ENCODE measurements at regions not wholly inside any gene's neighbourhood (a gene's known extent, or its start where the extent isn't known, plus 50 kb on each side); places are given as distances from the start of the nearest gene placed in this dataset.

DNA sequence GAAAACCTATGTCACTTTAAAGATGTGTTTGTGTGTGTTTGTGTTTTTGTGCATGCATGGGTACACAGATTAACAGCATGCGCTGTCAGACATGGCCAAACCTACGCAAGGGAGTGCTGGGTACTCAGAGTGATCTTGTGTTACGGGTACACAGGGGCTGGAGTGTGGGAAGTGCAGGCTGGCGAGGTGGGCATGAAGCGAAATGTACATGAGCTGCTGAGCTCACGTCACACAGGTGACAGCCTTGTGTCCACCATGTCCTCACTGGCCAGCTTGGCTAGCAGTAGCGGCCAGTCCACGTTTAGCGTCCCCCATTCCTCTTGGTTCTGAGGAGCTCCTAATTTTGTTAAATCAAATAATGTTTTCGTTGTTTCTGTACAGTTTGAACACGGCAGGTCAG is 979.7 kb upstream of the TMEM132C start:
- no peak for DNase-seq (ENCODE audit: extremely low read depth, low read depth, low spot score)

- no peak for DNase-seq (ENCODE audit: extremely low read depth, low read depth, low spot score)
Observed at GRCh38 chr12:127290251-127290650, 976.7 kb upstream of the TMEM132C start.

- DNase-seq (ENCODE audit: extremely low read depth, low read depth, low spot score) = no peak
Observed at GRCh38 chr12:127292736-127293135, 974.2 kb upstream of the TMEM132C start.

GRCh38 chr12:127293507-127294310 is 973.3 kb upstream of the TMEM132C start:
- DNase-seq (ENCODE audit: extremely low read depth, low read depth, low spot score) = no peak

GRCh38 chr12:127294651-127295210 is 972.2 kb upstream of the TMEM132C start:
- no peak for DNase-seq (ENCODE audit: extremely low read depth, low read depth, low spot score)

DNA sequence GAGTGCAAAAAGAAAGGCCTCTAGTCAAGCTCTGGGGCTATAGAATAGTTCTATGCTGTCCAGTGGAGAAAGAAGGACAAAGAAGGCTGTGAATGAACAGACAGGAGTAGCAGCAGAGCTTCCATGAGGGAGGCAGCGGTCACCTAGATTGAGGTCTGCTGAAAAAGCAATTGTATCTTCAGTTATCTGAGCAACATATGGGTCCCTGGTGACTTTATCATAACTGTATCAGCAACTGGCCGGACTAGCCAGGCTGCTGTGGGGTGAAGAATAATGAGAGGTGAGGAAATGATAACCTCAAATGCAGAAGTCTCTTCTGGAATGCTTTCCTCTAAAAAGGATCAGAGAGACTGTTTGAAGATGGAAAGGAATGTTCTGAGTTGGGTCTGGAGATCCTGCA is 971.3 kb upstream of the TMEM132C start:
- no peak for DNase-seq (ENCODE audit: extremely low read depth, low read depth, low spot score)

- DNase-seq (ENCODE audit: extremely low read depth, low read depth, low spot score) = no peak
Observed at GRCh38 chr12:127296591-127296990, 970.4 kb upstream of the TMEM132C start.

DNA sequence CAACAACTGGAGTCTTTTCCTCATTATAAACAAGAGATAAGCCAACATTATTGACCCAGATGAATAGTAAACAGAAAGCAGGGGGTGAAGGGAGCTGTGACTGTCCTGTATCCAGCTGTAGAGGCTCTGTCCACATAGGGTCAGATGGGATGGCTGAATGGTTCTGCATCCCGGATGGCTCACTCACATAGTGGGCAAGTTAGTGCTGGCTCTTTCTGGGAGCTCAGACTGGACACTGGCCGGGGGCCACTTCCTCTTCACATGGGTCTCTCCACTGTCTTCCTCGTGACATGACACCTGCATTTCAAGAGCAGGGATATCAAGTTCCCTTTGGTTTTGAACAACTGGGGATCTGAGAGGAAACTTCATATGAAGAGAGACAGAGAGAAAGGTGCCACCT is 969.6 kb upstream of the TMEM132C start:
- no peak for DNase-seq (ENCODE audit: extremely low read depth, low read depth, low spot score)

- DNase-seq (ENCODE audit: extremely low read depth, low read depth, low spot score) = no peak
Observed at GRCh38 chr12:127300075-127300474, 966.9 kb upstream of the TMEM132C start.

GRCh38 chr12:127300753-127301152 is 966.2 kb upstream of the TMEM132C start:
- no peak for DNase-seq (ENCODE audit: extremely low read depth, low read depth, low spot score)

DNA sequence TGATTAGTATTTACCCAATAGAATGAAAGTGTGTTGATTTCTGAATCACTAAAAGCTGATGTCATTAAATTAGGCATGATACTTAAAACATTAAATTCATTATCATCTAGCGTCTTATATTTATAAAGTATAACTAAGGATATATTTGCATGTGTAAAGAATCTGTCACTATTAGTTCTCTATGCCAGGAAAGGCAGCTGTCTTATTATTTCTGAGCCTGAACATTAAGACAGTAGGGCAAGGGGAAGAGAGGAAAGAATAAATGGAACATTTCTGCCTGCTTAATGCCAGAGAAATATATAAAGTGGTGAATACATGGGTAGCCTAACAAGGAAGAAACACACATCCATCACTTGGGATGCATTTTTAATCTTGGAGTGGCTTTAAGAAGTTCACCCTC is 965.1 kb upstream of the TMEM132C start:
- no peak for DNase-seq (ENCODE audit: extremely low read depth, low read depth, low spot score)

GRCh38 chr12:127304751-127305725 is 961.9 kb upstream of the TMEM132C start:
- no peak for DNase-seq (ENCODE audit: extremely low read depth, low read depth, low spot score)

GRCh38 chr12:127306604-127307215 is 960.3 kb upstream of the TMEM132C start:
- DNase-seq (ENCODE audit: extremely low read depth, low read depth, low spot score) = no peak

DNA sequence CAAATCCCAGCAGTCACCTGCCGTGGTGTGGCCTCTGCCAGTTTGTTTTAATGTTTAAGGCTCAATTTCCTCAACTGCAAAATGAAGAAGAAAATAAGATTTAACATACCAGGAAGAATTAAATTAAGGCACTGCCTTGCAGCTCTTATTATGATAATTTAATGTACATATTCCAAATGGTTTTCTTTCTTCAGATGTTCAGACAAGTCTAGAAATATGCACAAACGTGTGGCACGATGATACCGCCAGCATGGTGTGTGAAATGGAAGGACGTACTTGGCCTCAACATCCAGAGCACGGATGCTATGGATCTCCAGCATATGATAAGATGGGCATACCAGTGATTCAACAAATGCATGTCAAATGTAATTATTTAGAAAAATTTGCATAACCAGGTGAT is 959.4 kb upstream of the TMEM132C start:
- no peak for DNase-seq (ENCODE audit: extremely low read depth, low read depth, low spot score)

DNA sequence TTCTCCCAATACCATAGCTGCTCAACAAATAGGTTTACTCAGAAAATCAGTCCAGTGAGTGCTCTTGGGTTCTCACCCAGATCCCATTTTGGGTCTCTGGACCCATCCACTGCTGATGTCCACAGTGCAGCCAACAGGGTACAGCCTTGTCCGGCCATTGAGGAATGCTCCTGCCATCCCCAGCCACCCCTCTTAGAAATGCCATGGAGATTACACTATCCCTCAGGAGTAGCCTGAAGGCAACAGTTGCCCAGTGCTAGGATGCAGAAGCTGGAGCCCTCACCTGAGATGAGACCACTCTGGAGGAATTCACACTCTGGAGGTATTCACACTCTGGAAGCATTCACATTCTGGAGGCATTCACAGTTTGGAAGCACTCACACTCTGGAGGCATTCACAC is 958.8 kb upstream of the TMEM132C start:
- no peak for DNase-seq (ENCODE audit: extremely low read depth, low read depth, low spot score)

DNA sequence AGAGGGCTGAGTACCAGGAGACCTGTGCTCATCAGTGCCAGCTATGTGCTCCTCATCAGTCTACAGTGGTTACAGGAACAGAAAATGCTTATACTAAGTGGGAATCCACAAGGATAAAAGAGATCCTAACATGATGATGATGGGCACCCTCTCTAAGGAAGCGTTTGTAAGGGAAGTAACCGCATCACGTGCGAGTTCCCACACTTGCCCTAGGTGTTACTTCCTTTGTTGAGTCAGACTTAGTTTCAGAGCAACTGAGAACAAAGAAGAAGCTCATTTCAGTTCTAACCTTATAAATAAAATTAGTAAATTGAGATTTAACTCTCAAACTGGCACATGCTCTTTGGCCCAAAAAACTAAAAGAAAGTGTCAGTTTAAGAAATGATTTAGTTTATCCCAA is 956.4 kb upstream of the TMEM132C start:
- no peak for DNase-seq (ENCODE audit: extremely low read depth, low read depth, low spot score)

GRCh38 chr12:127311720-127312364 is 955.1 kb upstream of the TMEM132C start:
- DNase-seq (ENCODE audit: extremely low read depth, low read depth, low spot score) = no peak

DNA sequence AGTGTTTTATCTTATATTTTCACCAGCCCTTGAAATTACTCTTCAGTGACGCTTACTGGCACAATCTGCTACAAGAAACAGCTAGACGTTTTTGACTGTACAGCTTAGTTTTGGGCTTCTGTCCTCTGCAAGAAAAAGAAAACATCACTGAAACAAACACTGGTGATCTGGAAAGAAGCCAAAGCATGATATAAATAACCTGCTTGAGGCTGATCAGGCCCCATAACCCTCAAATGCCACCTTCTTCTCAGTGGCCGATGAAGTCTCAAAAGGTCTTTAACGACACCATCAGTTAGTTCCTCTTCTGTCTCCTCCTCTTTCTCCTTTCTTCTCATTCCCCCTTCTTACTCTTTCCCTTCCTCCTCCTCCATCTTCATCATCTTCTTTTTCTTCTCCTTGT is 942.3 kb upstream of the TMEM132C start:
- DNase-seq (ENCODE audit: extremely low read depth, low read depth, low spot score) = no peak

GRCh38 chr12:127327986-127328385 is 939.0 kb upstream of the TMEM132C start:
- DNase-seq (ENCODE audit: extremely low read depth, low read depth, low spot score) = no peak

DNA sequence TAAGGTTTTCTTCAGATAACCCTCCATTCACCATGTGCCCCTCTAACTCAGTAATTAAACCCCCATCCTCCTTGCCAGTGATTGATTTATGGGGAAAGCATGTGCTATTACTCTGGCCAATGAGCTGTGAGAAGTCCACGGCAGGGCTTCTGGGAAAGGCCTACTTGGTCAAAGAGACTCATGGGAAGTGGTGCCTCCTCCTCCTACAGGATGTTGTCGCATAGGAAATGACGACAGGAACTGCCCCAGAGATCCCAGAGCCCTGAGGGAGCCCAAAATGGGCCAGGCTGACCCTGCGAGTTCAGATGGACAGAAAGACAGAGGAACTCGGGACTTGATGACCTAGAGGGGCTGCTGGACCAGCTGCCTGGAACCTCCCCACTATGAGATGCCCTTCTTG is 938.1 kb upstream of the TMEM132C start:
- DNase-seq (ENCODE audit: extremely low read depth, low read depth, low spot score) = no peak

GRCh38 chr12:127334365-127334764 is 932.6 kb upstream of the TMEM132C start:
- DNase-seq (ENCODE audit: extremely low read depth, low read depth, low spot score) = no peak

All from glomerular endothelial cell (primary cell).